Muscle of leg (tissue), 3 donors: ENCODE measurements at regions not wholly inside any gene's neighbourhood (a gene's known extent, or its start where the extent isn't known, plus 50 kb on each side); places are given as distances from the start of the nearest gene placed in this dataset.
"Not testable (repeated sequence)": the region's sequence is repeated elsewhere in the genome, so short reads cannot be mapped to it uniquely, and the experiment has no call there.

ENCODE experiments used
- DNase-seq: peaks from one replicate; pipeline ENCODE4 v3.0.0; 2013
- H3K27ac ChIP-seq: one replicate; pipeline ENCODE4 v1.5.1; 2013; ENCODE audit warnings: mild to moderate bottlenecking, low read length, control low read depth
- H3K27me3 ChIP-seq: one replicate; pipeline ENCODE4 v1.6.1; 2013; ENCODE audit warnings: low read length; ENCODE audit not compliant: control insufficient read depth, insufficient read depth
- H3K36me3 ChIP-seq: one replicate; pipeline ENCODE4 v1.6.1; 2013; ENCODE audit warnings: low read length; ENCODE audit not compliant: control insufficient read depth, insufficient read depth
- H3K4me1 ChIP-seq: one replicate; pipeline ENCODE4 v1.6.1; 2013; ENCODE audit warnings: low read length; ENCODE audit not compliant: control insufficient read depth, insufficient read depth
- H3K4me3 ChIP-seq: one replicate; pipeline ENCODE4 v1.5.1; 2013; ENCODE audit warnings: low read length, control low read depth
- H3K9me3 ChIP-seq: replicated peaks from 2 replicates; pipeline ENCODE4 v1.6.1; 2013; ENCODE audit warnings: low read depth, low read length; ENCODE audit not compliant: control insufficient read depth
- WGBS: methylation state at CpG from one replicate; pipeline ENCODE4 v1.1.5; 2013; ENCODE audit warnings: missing lambda C conversion rate; ENCODE audit not compliant: insufficient coverage; 5-methylcytosine and 5-hydroxymethylcytosine counted together

DNA sequence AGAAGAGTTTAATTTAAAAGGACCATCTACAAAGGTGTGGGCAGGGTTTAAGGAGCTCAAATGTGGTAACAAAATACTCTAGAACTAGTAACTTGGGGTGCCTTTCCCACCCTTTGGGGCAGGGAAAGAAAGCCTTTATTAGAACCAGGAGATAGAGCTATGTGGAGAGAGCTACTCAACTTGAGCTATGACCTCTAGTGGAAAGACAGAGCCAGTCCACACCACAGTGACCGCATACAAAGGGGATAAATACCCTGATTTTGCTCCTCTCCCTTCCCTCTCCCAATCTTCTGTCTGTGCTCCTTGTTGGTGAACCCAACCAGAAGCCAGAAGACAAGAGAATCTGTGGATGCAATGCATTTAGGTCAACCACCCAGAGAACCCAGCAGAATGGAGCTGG, 54.4 kb upstream of the JAK1 start:
- H3K27me3 ChIP-seq = no peaks in the 10 kb centered on the region
- no peaks in the 10 kb centered on the region for H3K36me3 ChIP-seq
- H3K27ac ChIP-seq = no peak overlapping the region
- H3K4me1 ChIP-seq = no peaks in the 10 kb centered on the region
- no peaks in the 10 kb centered on the region for H3K9me3 ChIP-seq
- H3K4me3 ChIP-seq = no peak overlapping the region
- no peak for DNase-seq
- WGBS = 71% methylated on average over 1 of the region's 1 CpG

DNA sequence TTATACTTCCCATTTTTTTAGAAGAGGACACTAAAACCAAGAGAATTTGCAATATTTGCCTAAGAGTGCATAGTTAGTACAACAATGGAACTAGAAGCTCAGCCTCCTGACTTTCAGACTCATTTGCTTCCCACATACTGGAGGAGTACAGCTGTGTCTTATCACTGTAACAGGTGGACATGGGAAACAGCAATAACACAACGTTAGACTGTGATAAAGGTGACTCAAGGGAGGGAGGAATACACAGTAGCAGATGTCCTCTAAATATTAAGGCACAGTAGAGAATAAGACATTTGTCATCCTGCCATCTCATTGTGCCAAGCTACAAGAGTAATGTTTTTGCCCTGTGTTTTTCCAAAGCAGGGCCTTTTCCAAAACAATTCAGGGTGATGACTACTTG, 55.4 kb upstream of the JAK1 start:
- Histone ChIP-seq H3K36me3 (no peaks in the 10 kb centered on the region), H3K27me3 (no peaks in the 10 kb centered on the region), H3K4me1 (no peaks in the 10 kb centered on the region), H3K9me3 (no peaks in the 10 kb centered on the region), H3K27ac (no peak overlapping the region), H3K4me3 (no peak overlapping the region)
- no peak for DNase-seq
- no CpG with 5 or more reads among the region's 1 CpG for WGBS

DNA sequence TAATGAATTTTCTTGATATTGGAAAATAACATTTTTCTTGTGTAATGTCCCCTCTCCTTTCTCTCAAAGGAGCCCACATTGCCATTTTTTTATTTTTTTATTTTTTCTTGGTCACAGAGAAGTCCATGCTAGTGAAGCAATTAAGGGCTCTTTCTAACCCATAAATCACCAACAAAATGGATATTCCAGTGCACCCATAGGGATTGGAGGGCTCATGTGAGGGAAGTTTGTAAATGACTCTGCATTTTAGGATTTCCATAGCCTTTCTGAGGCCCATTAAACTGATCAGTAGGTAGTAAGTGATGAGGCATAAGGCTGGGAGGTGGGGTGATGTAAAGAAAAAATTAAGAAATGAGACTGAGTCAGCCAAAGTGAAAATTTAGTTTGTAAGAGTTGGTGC, 55.9 kb upstream of the JAK1 start:
- no peaks in the 10 kb centered on the region for H3K36me3 ChIP-seq
- H3K4me3 ChIP-seq = no peak overlapping the region
- DNase-seq = no peak
- no peaks in the 10 kb centered on the region for H3K4me1 ChIP-seq
- H3K9me3 ChIP-seq = no peaks in the 10 kb centered on the region
- no peak overlapping the region for H3K27ac ChIP-seq
- H3K27me3 ChIP-seq = no peaks in the 10 kb centered on the region

DNA sequence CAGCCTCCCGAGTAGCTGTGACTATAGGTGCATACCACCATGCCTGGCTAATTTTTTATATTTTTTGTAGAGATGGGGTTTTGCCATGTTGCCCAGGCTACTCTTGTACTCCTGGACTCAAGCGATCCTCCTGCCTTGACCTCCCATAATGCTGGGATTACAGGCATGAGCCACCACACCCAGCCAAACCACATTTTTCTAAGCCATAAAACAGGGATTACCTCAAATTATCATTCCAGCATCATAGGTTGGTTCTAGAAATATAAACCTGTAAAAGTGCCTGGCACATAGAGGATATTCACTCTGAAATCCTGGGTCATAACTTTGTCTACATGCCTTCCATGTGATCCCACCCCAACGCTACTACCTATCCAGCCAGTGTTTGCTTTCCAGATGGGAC, 59.4 kb upstream of the JAK1 start:
- H3K27ac ChIP-seq = no peak overlapping the region
- WGBS = 100% methylated on average over 1 of the region's 3 CpGs
- H3K36me3 ChIP-seq = no peaks in the 10 kb centered on the region
- H3K4me3 ChIP-seq = no peak overlapping the region
- H3K4me1 ChIP-seq = no peaks in the 10 kb centered on the region
- DNase-seq = no peak
- H3K27me3 ChIP-seq = no peaks in the 10 kb centered on the region
- no peaks in the 10 kb centered on the region for H3K9me3 ChIP-seq

DNA sequence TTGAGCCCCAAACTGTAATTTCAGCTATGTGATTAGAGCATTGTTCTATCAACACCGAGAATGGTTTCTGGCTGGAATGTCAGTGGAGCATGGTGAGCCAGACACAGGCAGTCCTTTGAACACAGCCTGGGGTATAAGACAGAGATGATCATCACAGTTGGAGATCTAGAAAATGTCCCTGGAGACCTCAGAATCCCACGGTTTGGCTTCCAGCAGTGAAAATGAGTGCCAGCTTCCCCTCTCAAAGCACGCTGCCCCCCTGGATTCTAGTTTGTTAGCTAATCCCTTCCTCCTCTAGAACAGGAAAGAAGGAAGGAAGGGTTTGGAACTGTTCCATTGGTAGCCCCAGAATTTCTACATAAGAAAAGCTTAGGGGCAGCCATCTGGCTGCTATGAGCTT, 59.9 kb upstream of the JAK1 start:
- Histone ChIP-seq H3K9me3 (no peaks in the 10 kb centered on the region), H3K27ac (no peak overlapping the region), H3K36me3 (no peaks in the 10 kb centered on the region), H3K27me3 (no peaks in the 10 kb centered on the region), H3K4me1 (no peaks in the 10 kb centered on the region), H3K4me3 (no peak overlapping the region)
- no peak for DNase-seq
- no CpG with 5 or more reads among the region's 3 CpGs for WGBS

DNA sequence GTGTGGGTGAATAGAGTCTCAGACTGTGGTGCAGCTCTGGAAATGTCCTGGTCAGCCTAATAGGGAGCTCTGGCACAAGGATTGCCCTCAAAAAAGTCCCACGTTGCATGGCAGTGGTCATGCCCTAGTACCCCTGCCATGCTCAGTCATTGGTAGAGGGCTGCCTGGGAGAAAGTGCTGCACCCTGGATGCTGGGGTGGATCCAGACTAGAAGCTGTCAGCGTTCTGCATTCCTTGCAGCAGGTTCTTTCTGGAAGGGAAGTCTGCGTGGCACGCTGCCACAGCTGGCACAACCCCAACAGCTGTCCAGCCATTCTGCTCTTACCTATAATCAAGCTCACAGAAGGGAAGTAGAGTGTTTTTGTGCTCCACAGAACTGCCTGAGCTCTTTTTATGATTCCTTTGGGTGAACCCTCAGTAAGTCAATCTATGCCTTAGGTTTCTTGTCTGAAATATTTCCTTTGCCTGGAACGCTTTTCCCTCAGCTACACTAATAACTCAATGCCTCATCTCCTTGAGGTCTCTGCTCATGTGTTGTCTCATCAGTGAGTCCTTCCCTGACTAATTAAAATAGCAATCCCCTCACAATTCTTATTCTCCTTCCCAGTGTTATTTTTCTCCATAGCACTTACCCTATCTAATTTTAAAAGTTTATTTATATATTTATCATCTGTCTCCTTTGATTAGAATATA, 61.5 kb upstream of the JAK1 start:
- WGBS = 61% methylated on average over 2 of the region's 5 CpGs
- Histone ChIP-seq H3K4me1 (no peaks in the 10 kb centered on the region), H3K27ac (no peak overlapping the region), H3K27me3 (no peaks in the 10 kb centered on the region), H3K36me3 (no peaks in the 10 kb centered on the region), H3K4me3 (no peak overlapping the region), H3K9me3 (no peaks in the 10 kb centered on the region)
- peak; percentile 17 for DNase-seq

DNA sequence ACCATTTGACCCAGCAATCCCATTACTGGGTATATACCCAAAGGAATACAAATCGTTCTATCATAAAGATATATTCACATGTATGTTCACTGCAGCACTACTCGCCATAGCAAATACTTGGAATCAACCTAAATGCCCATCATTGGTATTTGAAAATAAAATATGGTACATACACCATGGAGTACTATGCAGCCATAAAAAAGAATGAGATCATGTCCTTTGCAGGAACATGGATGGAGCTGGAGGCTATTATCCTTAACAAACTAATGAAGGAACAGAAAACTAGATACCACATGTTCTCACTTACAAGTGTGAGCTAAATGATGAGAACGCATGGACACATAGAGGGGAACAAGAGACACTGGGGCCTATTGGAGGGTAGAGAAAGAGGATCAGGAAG, 63.1 kb upstream of the JAK1 start:
- H3K27me3 ChIP-seq, H3K4me1 ChIP-seq, H3K36me3 ChIP-seq, H3K27ac ChIP-seq, DNase-seq, H3K9me3 ChIP-seq, H3K4me3 ChIP-seq: not testable (repeated sequence)
- no CpG with 5 or more reads among the region's 3 CpGs for WGBS

DNA sequence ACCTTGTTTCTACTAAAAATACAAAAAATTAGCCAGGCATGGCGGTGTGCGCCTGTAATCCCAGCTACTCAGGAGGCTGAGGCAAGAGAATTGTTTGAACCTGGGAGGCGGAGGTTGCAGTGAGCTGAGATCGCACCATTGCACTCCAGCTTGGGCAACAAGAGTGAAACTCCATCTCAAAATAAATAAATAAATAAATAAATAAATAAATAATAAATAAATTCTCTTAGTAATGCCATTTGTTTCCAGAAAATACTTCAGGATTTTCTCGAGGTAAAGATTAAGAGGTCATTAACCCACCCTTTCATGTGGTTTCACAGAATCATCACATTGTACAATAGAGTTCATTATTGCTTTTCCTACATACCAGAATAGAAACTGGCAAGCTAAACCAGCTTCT, 68.5 kb upstream of the JAK1 start:
- not testable (repeated sequence) for H3K9me3 ChIP-seq, H3K4me1 ChIP-seq, H3K27me3 ChIP-seq, H3K27ac ChIP-seq, DNase-seq, H3K36me3 ChIP-seq, H3K4me3 ChIP-seq
- no CpG with 5 or more reads among the region's 5 CpGs for WGBS

DNA sequence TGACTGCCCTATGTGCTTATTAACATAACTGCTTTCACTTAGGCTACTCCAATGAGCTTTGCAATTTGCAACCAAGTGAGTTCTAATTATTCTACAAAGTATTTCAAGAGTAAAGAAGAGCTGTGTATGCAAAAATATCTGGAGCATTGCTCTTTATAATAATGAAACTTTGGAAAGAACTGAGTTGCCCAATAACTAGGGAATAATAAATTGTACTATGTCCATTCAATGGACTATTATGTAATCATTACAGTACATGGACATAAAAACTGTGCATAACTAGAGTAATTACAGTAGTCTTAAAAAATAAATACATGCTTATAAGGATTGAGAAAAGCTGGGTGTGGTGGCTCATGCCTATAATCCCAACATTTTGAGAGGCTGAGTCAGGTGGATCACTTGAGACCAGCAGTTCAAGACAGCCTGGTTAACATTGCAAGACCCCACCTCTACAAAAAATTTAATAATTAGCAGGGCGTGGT, 70.3 kb upstream of the JAK1 start:
- H3K27me3 ChIP-seq = no peaks in the 10 kb centered on the region
- H3K4me3 ChIP-seq = no peak overlapping the region
- H3K4me1 ChIP-seq = peaks cover 2% of the 10 kb centered on the region
- no peak overlapping the region for H3K27ac ChIP-seq
- no CpG with 5 or more reads among the region's 1 CpG for WGBS
- H3K36me3 ChIP-seq = no peaks in the 10 kb centered on the region
- DNase-seq = no peak
- H3K9me3 ChIP-seq = no peaks in the 10 kb centered on the region

DNA sequence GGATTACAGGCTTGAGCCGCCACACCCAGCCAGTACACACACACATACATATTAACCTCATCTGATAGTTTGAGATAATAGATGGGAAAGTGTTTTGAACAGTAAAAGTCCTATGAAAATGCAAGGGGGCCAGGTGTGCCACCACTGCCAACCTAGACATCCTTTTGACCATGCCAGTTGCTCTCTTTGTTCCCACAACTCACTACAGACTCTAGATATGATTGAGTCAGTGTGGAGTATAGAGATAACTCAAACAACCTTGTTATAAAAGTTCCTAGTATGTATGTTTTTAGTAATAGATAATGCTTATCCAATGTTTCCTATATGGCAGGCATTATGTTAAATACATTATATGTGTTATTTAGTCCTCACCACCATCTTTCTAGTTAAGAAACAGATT, 72.7 kb upstream of the JAK1 start:
- H3K27me3 ChIP-seq = no peaks in the 10 kb centered on the region
- H3K4me1 ChIP-seq = peaks cover 2% of the 10 kb centered on the region
- H3K4me3 ChIP-seq = no peak overlapping the region
- no peaks in the 10 kb centered on the region for H3K9me3 ChIP-seq
- H3K27ac ChIP-seq = no peak overlapping the region
- H3K36me3 ChIP-seq = no peaks in the 10 kb centered on the region
- DNase-seq = no peak
- no CpG with 5 or more reads among the region's 1 CpG for WGBS

DNA sequence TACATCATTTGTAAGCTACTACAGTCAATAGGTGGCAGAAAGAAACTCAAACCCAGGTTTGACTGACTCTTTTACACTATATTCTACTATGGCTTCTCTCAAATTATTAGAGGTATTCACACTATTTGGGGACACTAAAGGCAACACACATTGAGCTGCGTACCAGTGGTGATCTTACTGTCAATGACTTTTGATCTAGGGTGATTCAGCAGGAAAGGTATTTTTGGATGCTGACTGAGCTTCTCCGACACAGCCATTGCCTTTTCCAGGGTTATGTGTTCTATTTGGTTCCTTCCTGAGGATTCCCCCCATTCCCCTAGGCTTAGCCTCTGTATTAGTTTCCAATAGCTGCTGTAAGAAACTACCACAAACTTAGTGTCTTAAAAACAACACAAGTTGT, 73.2 kb upstream of the JAK1 start:
- Histone ChIP-seq H3K4me1 (peaks cover 2% of the 10 kb centered on the region), H3K27me3 (no peaks in the 10 kb centered on the region), H3K36me3 (no peaks in the 10 kb centered on the region), H3K9me3 (no peaks in the 10 kb centered on the region), H3K27ac (no peak overlapping the region), H3K4me3 (no peak overlapping the region)
- WGBS = no CpG with 5 or more reads among the region's 2 CpGs
- DNase-seq = no peak
